KOPT-K1 (cell line): ENCODE measurements at regions not wholly inside any gene's neighbourhood (a gene's known extent, or its start where the extent isn't known, plus 50 kb on each side); places are given as distances from the start of the nearest gene placed in this dataset.
"Not testable (repeated sequence)": the region's sequence is repeated elsewhere in the genome, so short reads cannot be mapped to it uniquely, and the experiment has no call there.

Experiments used
- H3K27ac ChIP-seq: fragments of 200-600 bp; sonication (generic); 2 replicates; pipeline ENCODE4 v1.5.1; 2016; ENCODE audit warnings: antibody characterized with exemption, mild to moderate bottlenecking, low read depth, low read length; ENCODE audit not compliant: poor library complexity, severe bottlenecking
- H3K36me3 ChIP-seq: fragments of 200-600 bp; sonication (generic); 2 replicates; pipeline ENCODE4 v1.5.1; 2017; ENCODE audit warnings: antibody characterized with exemption, mild to moderate bottlenecking, low read length, moderate library complexity; ENCODE audit not compliant: insufficient read depth
- H3K9me3 ChIP-seq: fragments of 200-600 bp; sonication (generic); 2 replicates; pipeline ENCODE4 v1.5.1; 2017; ENCODE audit warnings: antibody characterized with exemption, low read length, mild to moderate bottlenecking; ENCODE audit not compliant: insufficient read depth, poor library complexity, severe bottlenecking

DNA sequence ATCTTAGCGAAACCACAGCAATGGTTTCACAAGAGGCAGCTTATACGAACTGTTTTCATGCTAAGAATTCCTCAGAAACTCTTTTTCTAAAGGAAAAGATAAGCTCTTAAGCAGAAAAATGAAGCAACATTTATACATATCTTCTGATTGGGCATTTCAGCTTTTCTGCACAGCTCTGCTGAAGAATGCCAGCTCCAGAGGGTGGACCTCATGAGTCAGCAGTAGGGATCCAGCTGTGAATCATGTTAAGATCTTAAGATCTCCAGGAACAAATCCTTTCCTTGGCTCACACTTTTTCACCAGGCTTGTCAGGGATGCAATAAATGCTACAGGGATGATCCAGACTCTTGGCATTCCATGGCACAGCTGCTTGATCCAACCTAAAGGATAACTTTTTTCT, 477.1 kb upstream of the CCDC196 start:
- Histone ChIP-seq H3K9me3 (peaks cover 4% of the 10 kb centered on the region), H3K36me3 (no peaks in the 10 kb centered on the region), H3K27ac (no peak overlapping the region)

DNA sequence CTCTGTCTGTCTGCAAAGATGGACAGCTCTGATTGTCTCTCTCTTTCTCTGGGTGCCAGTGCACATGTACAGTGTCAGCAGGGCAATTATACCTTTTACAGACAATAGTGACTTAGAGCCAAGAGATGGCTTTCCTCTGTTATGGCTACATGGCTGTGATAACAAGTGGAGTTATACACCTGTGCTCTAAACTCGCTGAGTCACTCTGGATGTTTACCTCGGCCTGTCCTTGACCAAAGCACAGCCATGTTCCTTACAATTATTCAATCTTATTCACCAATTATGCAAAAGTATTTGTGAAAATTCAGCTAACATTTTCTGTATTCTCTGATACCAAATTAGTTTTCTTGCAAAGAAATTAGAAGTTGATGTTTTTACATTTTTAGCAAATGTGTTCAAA, 475.5 kb upstream of the CCDC196 start:
- no peaks in the 10 kb centered on the region for H3K36me3 ChIP-seq

GRCh38 chr14:66011855-66012254, 474.3 kb upstream of the CCDC196 start:
- H3K27ac ChIP-seq, result no peak overlapping the region
- no peaks in the 10 kb centered on the region for H3K9me3 ChIP-seq

More for the DNA sequence above, 475.5 kb upstream of the CCDC196 start:
- no peak overlapping the region for H3K27ac ChIP-seq
- no peaks in the 10 kb centered on the region for H3K9me3 ChIP-seq

DNA sequence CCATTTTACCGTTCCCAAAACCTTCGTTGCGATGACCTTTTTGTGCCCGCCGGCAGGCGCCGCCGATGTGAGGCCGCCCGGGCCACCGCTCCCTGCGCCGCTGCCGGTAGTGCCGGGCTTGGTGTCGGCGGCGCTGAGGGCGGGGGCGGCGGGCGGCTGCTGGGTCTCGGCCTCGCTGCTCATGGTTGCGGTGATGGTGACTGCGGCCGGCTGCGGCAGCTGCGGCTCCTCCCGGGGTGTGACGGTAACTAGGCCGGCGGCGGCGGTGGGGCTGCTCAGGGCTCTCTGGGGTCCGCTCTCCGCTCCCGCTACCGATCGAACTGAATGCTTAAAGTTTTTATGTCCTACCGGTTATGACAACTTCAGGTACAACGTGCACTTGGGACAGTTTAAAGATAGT, 472.6 kb upstream of the CCDC196 start:
- not testable (repeated sequence) for H3K36me3 ChIP-seq

More at GRCh38 chr14:66011855-66012254, 474.3 kb upstream of the CCDC196 start:
- H3K36me3 ChIP-seq, result no peaks in the 10 kb centered on the region

GRCh38 chr14:66015071-66015780, 470.9 kb upstream of the CCDC196 start:
- no peak overlapping the region for H3K27ac ChIP-seq
- H3K9me3 ChIP-seq, result no peaks in the 10 kb centered on the region
- H3K36me3 ChIP-seq, result no peaks in the 10 kb centered on the region

More for the DNA sequence above, 472.6 kb upstream of the CCDC196 start:
- not testable (repeated sequence) for H3K9me3 ChIP-seq, H3K27ac ChIP-seq

DNA sequence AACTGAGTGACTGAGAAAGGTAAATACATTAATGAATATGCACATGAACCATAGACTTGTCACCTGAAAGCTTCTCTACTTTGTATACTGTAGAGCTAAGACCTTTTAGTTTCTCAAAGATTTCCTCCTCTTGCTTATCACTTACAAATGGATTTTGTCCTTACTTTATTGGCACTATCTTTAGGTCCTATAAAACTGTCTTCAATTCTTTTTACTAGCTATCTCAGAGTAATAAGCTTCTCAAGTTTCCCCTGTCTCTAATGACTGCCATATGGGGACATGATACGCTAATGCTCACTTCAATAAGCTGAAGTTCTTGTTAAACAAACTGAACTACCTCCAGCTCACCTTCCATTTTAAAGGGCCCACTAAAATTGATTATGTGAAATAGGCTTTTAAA, 468.2 kb upstream of the CCDC196 start:
- H3K9me3 ChIP-seq, result no peaks in the 10 kb centered on the region
- no peak overlapping the region for H3K27ac ChIP-seq
- H3K36me3 ChIP-seq, result no peaks in the 10 kb centered on the region

DNA sequence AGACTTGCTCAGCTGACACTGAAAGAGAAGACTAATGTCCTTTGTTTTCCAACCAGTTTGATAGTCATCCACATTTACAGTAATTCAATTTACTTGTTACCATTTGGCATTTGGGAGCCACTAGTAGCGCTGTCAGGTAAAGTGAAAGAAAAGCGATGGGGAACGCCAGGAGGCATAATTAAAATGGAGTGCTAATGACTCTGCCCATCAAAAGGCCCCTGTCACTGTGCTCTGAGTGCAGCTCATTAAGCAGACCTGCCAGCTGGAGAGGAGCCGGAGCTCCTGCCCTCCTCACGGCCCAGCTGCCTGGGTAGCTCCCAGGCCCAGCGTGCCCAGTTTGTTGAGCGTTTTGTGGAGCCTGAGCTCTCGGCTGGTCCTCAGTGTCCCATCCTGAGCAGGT, 463.6 kb upstream of the CCDC196 start:
- Histone ChIP-seq H3K27ac (no peak overlapping the region), H3K36me3 (no peaks in the 10 kb centered on the region), H3K9me3 (no peaks in the 10 kb centered on the region)

- no peak overlapping the region for H3K27ac ChIP-seq
- H3K9me3 ChIP-seq, result no peaks in the 10 kb centered on the region
- no peaks in the 10 kb centered on the region for H3K36me3 ChIP-seq
These were observed 460.4 kb upstream of the CCDC196 start for GRCh38 chr14:66025779-66026178.

- not testable (repeated sequence) for H3K9me3 ChIP-seq, H3K27ac ChIP-seq, H3K36me3 ChIP-seq
These were observed 454.2 kb upstream of the CCDC196 start for GRCh38 chr14:66031981-66032380.

GRCh38 chr14:66032800-66033199, 453.4 kb upstream of the CCDC196 start:
- Histone ChIP-seq H3K36me3 (no peaks in the 10 kb centered on the region), H3K9me3 (peaks cover 7% of the 10 kb centered on the region), H3K27ac (no peak overlapping the region)

GRCh38 chr14:66036547-66036946, 449.6 kb upstream of the CCDC196 start:
- no peak overlapping the region for H3K27ac ChIP-seq
- H3K9me3 ChIP-seq, result peaks cover 3% of the 10 kb centered on the region
- no peaks in the 10 kb centered on the region for H3K36me3 ChIP-seq

DNA sequence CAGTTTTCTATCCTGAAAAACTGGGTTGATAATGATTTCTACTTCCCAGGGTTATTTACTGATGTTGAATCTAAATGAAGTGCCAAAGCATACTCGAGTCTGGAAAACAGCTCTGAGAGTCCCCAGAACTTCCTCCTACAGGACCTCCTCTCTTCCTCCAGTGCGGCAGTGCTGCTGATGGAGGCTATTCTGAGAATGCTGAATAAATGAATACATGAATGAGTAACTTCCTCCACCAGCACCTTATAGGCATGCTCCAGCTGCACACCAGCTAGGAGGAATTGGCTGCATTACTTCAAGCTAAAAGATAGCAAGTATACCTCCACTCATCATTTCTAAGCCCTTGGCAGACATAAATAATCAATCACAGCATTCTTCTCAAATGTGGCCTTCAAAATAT, 448.8 kb upstream of the CCDC196 start:
- H3K27ac ChIP-seq, result no peak overlapping the region
- H3K36me3 ChIP-seq, result no peaks in the 10 kb centered on the region
- no peaks in the 10 kb centered on the region for H3K9me3 ChIP-seq

DNA sequence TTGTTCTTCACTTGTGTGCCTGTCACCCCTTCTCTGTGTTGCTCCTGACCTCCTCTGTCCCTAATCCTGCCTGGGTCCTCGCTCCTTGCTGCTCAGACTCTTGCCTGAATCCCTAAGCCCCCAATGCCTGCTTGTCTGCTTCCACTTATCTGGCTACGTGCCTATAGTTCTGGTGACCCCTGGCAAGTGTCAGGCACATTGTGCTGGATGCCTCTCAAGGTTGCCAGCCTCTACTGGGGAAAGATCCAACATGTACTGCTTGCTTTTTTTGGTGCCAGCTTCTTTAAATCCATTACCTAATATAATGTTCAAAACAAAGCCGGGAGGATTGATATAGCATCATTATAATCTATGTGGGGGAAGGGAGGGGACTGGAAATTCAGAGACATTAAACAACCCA, 448.0 kb upstream of the CCDC196 start:
- H3K27ac ChIP-seq, result no peak overlapping the region

DNA sequence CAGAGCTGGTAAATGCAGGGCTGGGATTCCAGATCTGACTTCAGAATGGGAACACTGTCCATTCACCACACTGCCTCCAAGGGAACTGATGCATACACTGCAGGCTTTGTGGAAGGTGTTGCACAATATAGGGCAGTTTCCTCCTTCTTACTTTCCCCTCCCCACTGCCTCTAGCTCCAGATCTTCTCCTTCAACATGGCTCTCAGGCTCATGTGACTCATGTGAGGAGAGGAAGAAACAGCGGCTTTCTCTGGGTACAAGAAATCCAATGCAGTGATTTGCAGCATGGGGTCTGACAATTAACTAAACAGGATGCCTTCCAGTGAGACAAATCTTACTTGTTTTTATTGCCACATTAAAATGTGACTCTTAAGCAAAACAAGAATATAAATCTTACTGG, 447.6 kb upstream of the CCDC196 start:
- H3K9me3 ChIP-seq, result no peaks in the 10 kb centered on the region
- no peaks in the 10 kb centered on the region for H3K36me3 ChIP-seq
- no peak overlapping the region for H3K27ac ChIP-seq

More for the DNA sequence above, 448.0 kb upstream of the CCDC196 start:
- no peaks in the 10 kb centered on the region for H3K36me3 ChIP-seq
- H3K9me3 ChIP-seq, result no peaks in the 10 kb centered on the region

- no peak overlapping the region for H3K27ac ChIP-seq
- H3K36me3 ChIP-seq, result no peaks in the 10 kb centered on the region
- H3K9me3 ChIP-seq, result no peaks in the 10 kb centered on the region
These were observed 446.7 kb upstream of the CCDC196 start for GRCh38 chr14:66039495-66039894.

DNA sequence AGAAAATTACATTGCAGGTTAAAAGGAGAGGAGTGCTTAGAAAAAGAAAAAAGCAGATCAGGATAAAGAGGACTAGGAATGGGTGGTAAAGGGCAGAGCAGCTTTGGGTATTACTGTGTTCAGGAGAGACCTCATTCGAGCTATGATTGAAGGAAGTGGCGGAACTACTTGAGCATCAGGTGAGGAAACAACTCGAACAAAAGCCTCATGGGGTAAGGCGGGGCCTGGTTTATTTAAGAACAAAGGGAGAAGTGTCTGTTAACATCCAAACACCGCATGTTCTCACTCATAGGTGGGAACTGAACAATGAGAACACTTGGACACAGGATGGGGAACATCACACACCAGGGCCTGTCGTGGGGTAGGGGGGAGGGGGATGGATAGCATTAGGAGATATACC, 444.6 kb upstream of the CCDC196 start:
- H3K36me3 ChIP-seq, result no peaks in the 10 kb centered on the region
- no peaks in the 10 kb centered on the region for H3K9me3 ChIP-seq

More for the DNA sequence above, 444.6 kb upstream of the CCDC196 start:
- no peak overlapping the region for H3K27ac ChIP-seq
